ENCODE measurements at regions not wholly inside any gene's neighbourhood (a gene's known extent, or its start where the extent isn't known, plus 50 kb on each side); places are given as distances from the start of the nearest gene placed in this dataset.

DNA sequence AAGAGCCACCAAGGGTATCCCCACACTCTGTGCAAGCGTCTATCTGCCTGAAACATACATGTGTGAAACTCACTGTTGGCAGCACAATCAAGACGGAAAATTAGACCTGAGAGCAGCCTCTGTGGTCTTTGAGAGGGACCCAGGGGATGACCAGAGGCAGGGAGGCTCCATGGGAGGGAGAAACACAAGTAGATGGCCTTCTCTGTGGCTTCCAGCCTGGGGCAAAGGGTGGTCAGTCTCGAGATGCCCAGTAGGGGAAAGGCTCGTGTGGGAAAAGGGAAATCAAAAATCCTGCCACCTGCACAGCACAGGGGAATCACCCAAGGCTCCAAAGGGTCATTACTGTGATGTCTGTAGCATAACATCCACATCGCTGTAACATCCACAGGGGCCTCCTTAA, 823.3 kb downstream of the KCNJ18 start:
- intact Hi-C loops (cut with micrococcal nuclease) (no loop called here), dilution Hi-C loops (cut with MboI; ENCODE audit: extremely low pct_ligation_motif_present, low sequenced_read_pairs) (no loop called here)
- FAIRE-seq (no peak), DNase-seq (ENCODE audit: low read depth, low spot score) (no peak)
- no peaks in the 10 kb centered on the region for H3K79me2 ChIP-seq (ENCODE audit: control insufficient read depth, insufficient read depth, low read length)
- no peaks in the 10 kb centered on the region for H4K20me1 ChIP-seq (replicated peaks; ENCODE audit: control insufficient read depth, extremely low read depth, insufficient read depth, low read length)
- no peaks in the 10 kb centered on the region for H3K4me1 ChIP-seq (ENCODE audit: control insufficient read depth, extremely low read depth, insufficient read depth, low read length)
- H3K36me3 ChIP-seq (ENCODE audit: control insufficient read depth in 2 of 2, extremely low read depth in 1 of 2, insufficient read depth in 2 of 2, low read length in 2 of 2): no peaks in the 10 kb centered on the region
- no peak overlapping the region for H3K4me2 ChIP-seq (ENCODE audit: insufficient read depth, low read length)
- H2AFZ ChIP-seq (ENCODE audit: low read depth, low read length): no peak overlapping the region
- no peak overlapping the region for H3K27ac ChIP-seq (ENCODE audit: insufficient read depth, low read depth, low read length)
- TF ChIP-seq POLR2AphosphoS5 (IDR thresholded peaks at IDR 0.05; ENCODE audit: insufficient read depth, low read depth, low read length): no peak
- TF ChIP-seq, protein P1, sequence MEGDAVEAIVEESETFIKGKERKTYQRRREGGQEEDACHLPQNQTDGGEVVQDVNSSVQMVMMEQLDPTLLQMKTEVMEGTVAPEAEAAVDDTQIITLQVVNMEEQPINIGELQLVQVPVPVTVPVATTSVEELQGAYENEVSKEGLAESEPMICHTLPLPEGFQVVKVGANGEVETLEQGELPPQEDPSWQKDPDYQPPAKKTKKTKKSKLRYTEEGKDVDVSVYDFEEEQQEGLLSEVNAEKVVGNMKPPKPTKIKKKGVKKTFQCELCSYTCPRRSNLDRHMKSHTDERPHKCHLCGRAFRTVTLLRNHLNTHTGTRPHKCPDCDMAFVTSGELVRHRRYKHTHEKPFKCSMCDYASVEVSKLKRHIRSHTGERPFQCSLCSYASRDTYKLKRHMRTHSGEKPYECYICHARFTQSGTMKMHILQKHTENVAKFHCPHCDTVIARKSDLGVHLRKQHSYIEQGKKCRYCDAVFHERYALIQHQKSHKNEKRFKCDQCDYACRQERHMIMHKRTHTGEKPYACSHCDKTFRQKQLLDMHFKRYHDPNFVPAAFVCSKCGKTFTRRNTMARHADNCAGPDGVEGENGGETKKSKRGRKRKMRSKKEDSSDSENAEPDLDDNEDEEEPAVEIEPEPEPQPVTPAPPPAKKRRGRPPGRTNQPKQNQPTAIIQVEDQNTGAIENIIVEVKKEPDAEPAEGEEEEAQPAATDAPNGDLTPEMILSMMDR (IDR thresholded peaks at IDR 0.05; ENCODE audit: extremely low read depth in 1 of 2, insufficient read depth in 1 of 2, low read depth in 1 of 2, low read length in 2 of 2): no peak
- TF ChIP-seq MYC (IDR thresholded peaks at IDR 0.05; ENCODE audit: low read depth, low read length): no peak
- TF ChIP-seq JUN (IDR thresholded peaks at IDR 0.05; ENCODE audit: borderline replicate concordance, insufficient read depth, insufficient read length, low read depth): no peak
- TF ChIP-seq, protein P2, sequence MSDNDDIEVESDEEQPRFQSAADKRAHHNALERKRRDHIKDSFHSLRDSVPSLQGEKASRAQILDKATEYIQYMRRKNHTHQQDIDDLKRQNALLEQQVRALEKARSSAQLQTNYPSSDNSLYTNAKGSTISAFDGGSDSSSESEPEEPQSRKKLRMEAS (IDR thresholded peaks at IDR 0.05; ENCODE audit: insufficient read depth, insufficient read length): no peak
- no peak for TF ChIP-seq POLR2A (IDR thresholded peaks at IDR 0.05; ENCODE audit: low read depth, low read length)
- no peak for TF ChIP-seq FOS (IDR thresholded peaks at IDR 0.05; ENCODE audit: borderline replicate concordance, insufficient read depth, low read length)
- no peak for TF ChIP-seq EZH2 (IDR thresholded peaks at IDR 0.05; ENCODE audit: borderline replicate concordance, low read depth, low read length, severe bottlenecking)
- no peak for TF ChIP-seq GATA2 (IDR thresholded peaks at IDR 0.05; ENCODE audit: insufficient read depth, insufficient read length, low read depth, low read length)
- ChIA-PET CTCF (no interaction called here), POLR2A (no interaction called here)
- H3K27me3 ChIP-seq (ENCODE audit: control insufficient read depth in 2 of 2, insufficient read depth in 2 of 2, low read length in 2 of 2): no peaks in the 10 kb centered on the region
- no peak overlapping the region for H3K4me3 ChIP-seq (replicated peaks in 1 of 3; ENCODE audit: insufficient read depth in 1 of 3, low read depth in 1 of 3, low read length in 3 of 3)
- H3K9me3 ChIP-seq (replicated peaks; ENCODE audit: control insufficient read depth, insufficient read depth, low read length): peaks cover 3% of the 10 kb centered on the region
- no peaks in the 10 kb centered on the region for H3K9me1 ChIP-seq (replicated peaks; ENCODE audit: control insufficient read depth, extremely low read depth, insufficient read depth, low read length)
- no TSS peak for BruUV-seq (replicated peaks)
- no peak overlapping the region for H3K9ac ChIP-seq (replicated peaks; ENCODE audit: extremely low read depth, insufficient read depth, low read length)
